ENCODE measurements at regions not wholly inside any gene's neighbourhood (a gene's known extent, or its start where the extent isn't known, plus 50 kb on each side); places are given as distances from the start of the nearest gene placed in this dataset.
"Not testable (repeated sequence)": the region's sequence is repeated elsewhere in the genome, so short reads cannot be mapped to it uniquely, and the experiment has no call there.

- H3K36me3 Mint-ChIP-seq: no peaks in the 10 kb centered on the region
- H3K4me3 Mint-ChIP-seq: no peak overlapping the region
- H3K4me1 Mint-ChIP-seq (ENCODE audit: low read depth): no peaks in the 10 kb centered on the region
- H3K9me3 Mint-ChIP-seq (ENCODE audit: low read depth): no peaks in the 10 kb centered on the region
- no peaks in the 10 kb centered on the region for H3K27me3 Mint-ChIP-seq
- H3K27ac Mint-ChIP-seq: no peak overlapping the region
Observed at GRCh38 chr2:188024811-188025210, 266.9 kb upstream of the GULP1 start.

GRCh38 chr2:188028739-188029138, 262.9 kb upstream of the GULP1 start:
- no peaks in the 10 kb centered on the region for H3K36me3 Mint-ChIP-seq
- peaks cover 1% of the 10 kb centered on the region for H3K27me3 Mint-ChIP-seq
- no peak overlapping the region for H3K27ac Mint-ChIP-seq
- no peaks in the 10 kb centered on the region for H3K9me3 Mint-ChIP-seq (ENCODE audit: low read depth)
- no peaks in the 10 kb centered on the region for H3K4me1 Mint-ChIP-seq (ENCODE audit: low read depth)
- no peak overlapping the region for H3K4me3 Mint-ChIP-seq

GRCh38 chr2:188032306-188032705, 259.4 kb upstream of the GULP1 start:
- no peaks in the 10 kb centered on the region for H3K4me1 Mint-ChIP-seq (ENCODE audit: low read depth)
- no peak overlapping the region for H3K4me3 Mint-ChIP-seq
- no peaks in the 10 kb centered on the region for H3K36me3 Mint-ChIP-seq
- H3K9me3 Mint-ChIP-seq (ENCODE audit: low read depth): no peaks in the 10 kb centered on the region
- peaks cover 5% of the 10 kb centered on the region for H3K27me3 Mint-ChIP-seq
- H3K27ac Mint-ChIP-seq: no peak overlapping the region

GRCh38 chr2:188032786-188033185, 258.9 kb upstream of the GULP1 start:
- no peaks in the 10 kb centered on the region for H3K4me1 Mint-ChIP-seq (ENCODE audit: low read depth)

GRCh38 chr2:188033240-188033639, 258.4 kb upstream of the GULP1 start:
- not testable (repeated sequence) for H3K27ac Mint-ChIP-seq; H3K4me1 Mint-ChIP-seq (ENCODE audit: low read depth); H3K27me3 Mint-ChIP-seq; H3K4me3 Mint-ChIP-seq; H3K9me3 Mint-ChIP-seq (ENCODE audit: low read depth); H3K36me3 Mint-ChIP-seq

More at GRCh38 chr2:188032786-188033185, 258.9 kb upstream of the GULP1 start:
- H3K27ac Mint-ChIP-seq: no peak overlapping the region
- H3K36me3 Mint-ChIP-seq: no peaks in the 10 kb centered on the region
- H3K27me3 Mint-ChIP-seq: peaks cover 5% of the 10 kb centered on the region
- no peaks in the 10 kb centered on the region for H3K9me3 Mint-ChIP-seq (ENCODE audit: low read depth)
- no peak overlapping the region for H3K4me3 Mint-ChIP-seq

GRCh38 chr2:188034102-188034501, 257.6 kb upstream of the GULP1 start:
- not testable (repeated sequence) for H3K4me3 Mint-ChIP-seq; H3K4me1 Mint-ChIP-seq (ENCODE audit: low read depth); H3K27me3 Mint-ChIP-seq; H3K36me3 Mint-ChIP-seq; H3K27ac Mint-ChIP-seq; H3K9me3 Mint-ChIP-seq (ENCODE audit: low read depth)

- not testable (repeated sequence) for H3K4me1 Mint-ChIP-seq (ENCODE audit: low read depth); H3K27me3 Mint-ChIP-seq; H3K27ac Mint-ChIP-seq; H3K36me3 Mint-ChIP-seq; H3K4me3 Mint-ChIP-seq; H3K9me3 Mint-ChIP-seq (ENCODE audit: low read depth)
Observed at GRCh38 chr2:188035377-188035776, 256.3 kb upstream of the GULP1 start.

- not testable (repeated sequence) for H3K27me3 Mint-ChIP-seq; H3K4me3 Mint-ChIP-seq; H3K4me1 Mint-ChIP-seq (ENCODE audit: low read depth); H3K9me3 Mint-ChIP-seq (ENCODE audit: low read depth); H3K36me3 Mint-ChIP-seq; H3K27ac Mint-ChIP-seq
Observed at GRCh38 chr2:188036786-188037185, 254.9 kb upstream of the GULP1 start.

- Mint-ChIP-seq H3K4me1 (ENCODE audit: low read depth) (no peaks in the 10 kb centered on the region), H3K27me3 (peaks cover 1% of the 10 kb centered on the region), H3K4me3 (no peak overlapping the region), H3K9me3 (ENCODE audit: low read depth) (no peaks in the 10 kb centered on the region), H3K36me3 (no peaks in the 10 kb centered on the region), H3K27ac (no peak overlapping the region)
Observed at GRCh38 chr2:188039307-188039706, 252.4 kb upstream of the GULP1 start.

GRCh38 chr2:188042412-188042811, 249.3 kb upstream of the GULP1 start:
- no peaks in the 10 kb centered on the region for H3K9me3 Mint-ChIP-seq (ENCODE audit: low read depth)

GRCh38 chr2:188045016-188045415, 246.7 kb upstream of the GULP1 start:
- H3K9me3 Mint-ChIP-seq (ENCODE audit: low read depth): no peaks in the 10 kb centered on the region
- no peak overlapping the region for H3K4me3 Mint-ChIP-seq
- H3K4me1 Mint-ChIP-seq (ENCODE audit: low read depth): no peaks in the 10 kb centered on the region
- no peak overlapping the region for H3K27ac Mint-ChIP-seq
- peaks cover 2% of the 10 kb centered on the region for H3K27me3 Mint-ChIP-seq
- H3K36me3 Mint-ChIP-seq: peaks cover 2% of the 10 kb centered on the region

More at GRCh38 chr2:188042412-188042811, 249.3 kb upstream of the GULP1 start:
- Mint-ChIP-seq H3K36me3 (peaks cover 2% of the 10 kb centered on the region), H3K4me1 (ENCODE audit: low read depth) (no peaks in the 10 kb centered on the region), H3K4me3 (no peak overlapping the region), H3K27ac (no peak overlapping the region), H3K27me3 (no peaks in the 10 kb centered on the region)

- no peak overlapping the region for H3K27ac Mint-ChIP-seq
- H3K4me1 Mint-ChIP-seq (ENCODE audit: low read depth): no peaks in the 10 kb centered on the region
- no peak overlapping the region for H3K4me3 Mint-ChIP-seq
- peaks cover 2% of the 10 kb centered on the region for H3K36me3 Mint-ChIP-seq
- H3K27me3 Mint-ChIP-seq: peaks cover 2% of the 10 kb centered on the region
- H3K9me3 Mint-ChIP-seq (ENCODE audit: low read depth): no peaks in the 10 kb centered on the region
Observed at GRCh38 chr2:188046437-188046836, 245.2 kb upstream of the GULP1 start.

- H3K27me3 Mint-ChIP-seq: peaks cover 2% of the 10 kb centered on the region
- no peaks in the 10 kb centered on the region for H3K9me3 Mint-ChIP-seq (ENCODE audit: low read depth)
- no peaks in the 10 kb centered on the region for H3K4me1 Mint-ChIP-seq (ENCODE audit: low read depth)
- H3K27ac Mint-ChIP-seq: no peak overlapping the region
- H3K4me3 Mint-ChIP-seq: no peak overlapping the region
- H3K36me3 Mint-ChIP-seq: peaks cover 2% of the 10 kb centered on the region
Observed at GRCh38 chr2:188047735-188048134, 243.9 kb upstream of the GULP1 start.

GRCh38 chr2:188050726-188051125, 240.9 kb upstream of the GULP1 start:
- Mint-ChIP-seq H3K4me3 (no peak overlapping the region), H3K9me3 (ENCODE audit: low read depth) (no peaks in the 10 kb centered on the region), H3K27ac (no peak overlapping the region), H3K36me3 (no peaks in the 10 kb centered on the region), H3K4me1 (ENCODE audit: low read depth) (no peaks in the 10 kb centered on the region), H3K27me3 (peaks cover 2% of the 10 kb centered on the region)

GRCh38 chr2:188051706-188052105, 240.0 kb upstream of the GULP1 start:
- no peaks in the 10 kb centered on the region for H3K9me3 Mint-ChIP-seq (ENCODE audit: low read depth)
- H3K4me3 Mint-ChIP-seq: no peak overlapping the region
- H3K27ac Mint-ChIP-seq: no peak overlapping the region
- no peaks in the 10 kb centered on the region for H3K4me1 Mint-ChIP-seq (ENCODE audit: low read depth)
- H3K27me3 Mint-ChIP-seq: peaks cover 2% of the 10 kb centered on the region
- H3K36me3 Mint-ChIP-seq: no peaks in the 10 kb centered on the region

GRCh38 chr2:188065386-188065785, 226.3 kb upstream of the GULP1 start:
- no peak overlapping the region for H3K4me3 Mint-ChIP-seq
- H3K27ac Mint-ChIP-seq: no peak overlapping the region
- no peaks in the 10 kb centered on the region for H3K36me3 Mint-ChIP-seq
- H3K27me3 Mint-ChIP-seq: peaks cover 2% of the 10 kb centered on the region
- no peaks in the 10 kb centered on the region for H3K4me1 Mint-ChIP-seq (ENCODE audit: low read depth)
- no peaks in the 10 kb centered on the region for H3K9me3 Mint-ChIP-seq (ENCODE audit: low read depth)

GRCh38 chr2:188068093-188068492, 223.6 kb upstream of the GULP1 start:
- Mint-ChIP-seq H3K4me3 (no peak overlapping the region), H3K27ac (no peak overlapping the region), H3K9me3 (ENCODE audit: low read depth) (peaks cover 5% of the 10 kb centered on the region), H3K4me1 (ENCODE audit: low read depth) (no peaks in the 10 kb centered on the region), H3K27me3 (peaks cover 2% of the 10 kb centered on the region), H3K36me3 (no peaks in the 10 kb centered on the region)
